ENCODE measurements at regions not wholly inside any gene's neighbourhood (a gene's known extent, or its start where the extent isn't known, plus 50 kb on each side); places are given as distances from the start of the nearest gene placed in this dataset.

DNA sequence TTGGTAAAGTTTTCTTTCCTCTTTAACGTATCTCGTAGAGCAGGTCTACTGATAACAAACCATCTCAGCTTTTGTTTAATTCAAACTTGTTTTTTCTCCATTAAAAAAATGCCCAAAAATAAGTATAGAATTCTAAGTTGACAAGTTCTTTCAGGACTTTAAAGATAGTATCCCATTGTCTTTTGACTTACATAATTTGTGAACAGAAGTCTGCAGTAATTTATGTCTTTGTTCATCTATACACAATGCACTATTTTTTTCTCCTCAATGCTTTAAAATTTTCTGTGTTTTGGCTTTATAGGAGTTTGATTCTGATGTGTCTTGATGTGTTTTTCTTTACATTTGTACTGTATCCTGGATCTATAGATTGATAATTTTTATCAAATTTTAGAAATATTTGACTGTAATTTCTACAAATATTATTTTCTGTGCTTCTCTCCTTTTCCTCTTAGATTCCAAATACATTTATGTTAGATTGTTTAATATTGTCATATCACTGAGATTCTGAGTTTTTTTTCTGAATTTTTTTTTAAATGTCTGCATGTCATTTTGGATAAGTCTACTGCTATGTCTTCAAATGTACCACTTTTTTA, 143.3 kb downstream of the FTCDNL1 start:
- no peak for DNase-seq (ENCODE audit: low read depth)

DNA sequence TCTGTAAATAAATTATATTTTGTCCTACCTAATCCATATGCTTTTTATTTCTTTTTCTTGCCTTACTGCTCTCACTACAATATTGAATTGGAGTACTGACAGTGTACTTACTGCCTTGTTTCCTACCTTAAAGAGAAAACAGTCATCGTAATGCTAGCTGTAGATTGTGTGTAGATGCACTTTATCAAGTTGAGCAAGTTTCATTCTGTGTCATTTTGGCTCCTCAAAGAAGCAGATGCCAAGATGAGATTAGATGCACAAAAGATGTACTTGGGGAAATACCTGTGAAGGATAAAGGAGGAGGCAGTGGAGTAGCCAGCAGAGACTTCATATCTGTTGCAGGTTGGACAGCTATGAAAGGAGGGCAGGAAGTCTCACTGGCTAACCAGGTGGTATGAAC, 145.5 kb downstream of the FTCDNL1 start:
- no peak for DNase-seq (ENCODE audit: low read depth)

DNA sequence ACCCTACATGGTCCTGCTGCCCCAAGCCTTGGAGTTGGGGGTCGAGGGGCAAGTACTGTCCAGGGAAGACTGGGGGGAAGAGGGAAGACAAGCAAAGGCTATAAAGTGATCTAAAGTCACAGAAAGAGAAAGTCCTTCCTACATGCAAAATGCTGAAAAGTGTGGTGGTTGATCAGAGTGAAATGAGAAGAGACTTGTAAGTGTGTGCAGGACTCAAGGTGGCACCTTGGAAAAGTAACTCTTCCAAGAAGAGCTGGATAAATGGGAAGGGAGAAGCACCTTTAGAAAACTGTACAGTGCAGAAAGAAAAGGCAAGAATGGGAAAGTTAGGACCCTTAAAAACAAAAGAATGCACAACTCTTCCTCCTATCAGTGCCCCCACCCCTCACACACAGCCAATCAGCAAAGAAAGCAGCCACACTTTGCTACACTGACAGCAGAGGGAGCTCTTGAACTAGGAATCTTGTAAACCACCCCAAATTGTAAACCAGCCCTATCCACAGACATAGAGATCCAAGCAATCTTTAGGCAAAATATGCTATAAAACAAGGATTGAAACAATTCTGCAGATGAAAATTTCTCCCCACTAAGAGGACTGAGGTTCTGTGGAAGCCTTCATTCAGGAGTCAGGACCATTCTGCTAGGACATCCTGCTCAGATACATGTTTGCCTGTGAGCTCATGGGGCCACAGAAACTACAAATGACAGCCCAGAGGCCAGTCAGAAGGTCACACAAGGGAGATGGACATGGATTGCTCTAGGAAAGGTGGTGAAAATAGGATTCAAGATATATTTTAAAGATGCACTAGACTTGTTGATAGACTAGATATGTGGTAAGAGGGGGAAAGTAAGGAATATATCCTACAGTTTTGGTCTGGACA, 146.4 kb downstream of the FTCDNL1 start:
- peak; percentile 6 for DNase-seq (ENCODE audit: low read depth)

DNA sequence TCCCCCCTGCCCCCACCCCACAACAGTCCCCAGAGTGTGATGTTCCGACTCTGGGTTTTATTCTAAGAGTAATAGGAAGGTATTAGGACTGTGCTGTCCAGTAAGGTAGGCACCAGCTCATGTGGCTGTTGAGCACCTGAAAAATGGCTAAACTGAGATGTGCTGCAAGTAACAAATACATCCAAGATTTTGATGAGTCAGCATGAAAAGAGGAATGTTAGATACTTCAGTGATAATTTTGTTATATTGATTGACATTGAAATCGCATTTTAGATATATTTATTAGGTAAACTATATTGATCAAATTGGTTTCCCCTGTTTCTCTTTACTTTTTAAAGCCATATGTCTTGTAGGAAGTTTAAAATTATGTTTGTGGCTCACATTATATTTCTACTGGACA, 147.8 kb downstream of the FTCDNL1 start:
- DNase-seq (ENCODE audit: low read depth): no peak

DNA sequence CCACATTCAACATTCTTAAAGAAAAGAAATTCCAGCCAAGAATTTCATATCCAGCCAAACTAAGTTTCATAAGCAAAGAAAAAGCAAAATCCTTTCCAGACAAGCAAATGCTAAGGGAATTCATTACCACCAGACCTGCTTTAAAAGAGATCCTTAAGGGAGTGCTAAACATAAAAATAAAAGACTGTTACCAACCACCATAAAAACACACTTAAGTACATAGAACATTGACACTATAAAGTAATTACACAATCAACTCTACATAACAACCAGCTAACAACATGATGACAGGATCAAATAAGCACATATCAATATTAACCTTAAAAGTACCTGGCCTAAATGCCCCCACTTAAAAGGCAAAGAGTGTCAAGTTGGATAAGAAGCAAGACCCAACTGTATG, 153.5 kb downstream of the FTCDNL1 start:
- no peak for DNase-seq (ENCODE audit: low read depth)

DNA sequence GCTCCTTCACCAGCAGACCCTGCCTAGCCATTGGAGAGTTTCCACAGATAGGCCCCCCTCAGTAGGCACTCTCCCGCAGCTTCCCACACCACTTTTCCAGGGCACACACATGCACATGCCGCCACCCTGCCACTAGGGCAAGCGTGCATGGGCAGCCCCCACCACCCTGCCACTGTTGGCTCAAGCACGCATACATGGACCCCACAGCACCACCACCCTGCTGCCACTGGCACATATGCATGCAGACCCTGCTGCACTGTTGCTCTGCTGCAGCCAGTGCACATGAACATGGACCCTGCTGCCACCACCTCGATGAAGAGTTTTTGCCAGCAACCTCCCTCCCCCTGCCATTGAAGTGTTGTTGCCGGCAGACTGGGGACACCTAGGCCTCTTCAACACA, 154.9 kb downstream of the FTCDNL1 start:
- DNase-seq (ENCODE audit: low read depth): no peak

DNA sequence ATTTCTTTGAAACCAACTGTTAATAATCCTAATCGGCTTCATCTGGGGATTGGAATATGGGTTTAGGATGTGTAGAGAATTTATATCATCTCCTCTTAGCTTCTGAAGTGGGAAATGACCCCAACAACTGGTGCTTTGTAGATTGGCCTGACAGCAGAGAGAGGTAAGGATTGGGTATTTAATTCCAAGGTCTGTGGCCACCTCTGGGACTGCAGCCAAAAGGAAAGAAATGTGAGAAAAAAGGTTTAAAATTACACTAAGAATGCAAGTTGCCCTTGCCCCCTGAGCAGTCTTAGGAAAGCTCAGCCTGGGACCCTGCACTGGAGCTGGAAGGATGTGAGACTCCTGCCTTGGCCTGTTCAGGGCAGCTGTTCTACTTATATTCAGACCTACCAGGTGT, 157.1 kb downstream of the FTCDNL1 start:
- no peak for DNase-seq (ENCODE audit: low read depth)

DNA sequence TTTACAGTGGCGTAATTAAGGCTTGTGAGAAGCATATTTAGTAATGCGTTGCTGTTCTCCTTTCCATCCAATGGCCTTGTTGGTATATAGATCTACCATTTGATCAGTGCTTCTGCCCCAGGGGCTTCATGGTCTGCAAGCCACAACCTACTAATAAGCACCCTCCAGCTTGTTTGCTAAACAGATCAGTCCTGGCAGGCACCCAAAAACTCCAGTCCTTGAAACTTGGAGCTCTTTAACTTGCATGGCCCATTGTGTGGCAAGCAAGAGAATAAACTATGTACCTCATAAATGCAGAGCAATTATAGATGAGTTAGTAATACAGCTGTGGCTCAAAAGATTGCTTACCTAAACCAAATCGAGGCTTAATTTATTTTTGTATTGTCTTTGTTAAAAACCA, 158.5 kb downstream of the FTCDNL1 start:
- DNase-seq (ENCODE audit: low read depth): no peak

DNA sequence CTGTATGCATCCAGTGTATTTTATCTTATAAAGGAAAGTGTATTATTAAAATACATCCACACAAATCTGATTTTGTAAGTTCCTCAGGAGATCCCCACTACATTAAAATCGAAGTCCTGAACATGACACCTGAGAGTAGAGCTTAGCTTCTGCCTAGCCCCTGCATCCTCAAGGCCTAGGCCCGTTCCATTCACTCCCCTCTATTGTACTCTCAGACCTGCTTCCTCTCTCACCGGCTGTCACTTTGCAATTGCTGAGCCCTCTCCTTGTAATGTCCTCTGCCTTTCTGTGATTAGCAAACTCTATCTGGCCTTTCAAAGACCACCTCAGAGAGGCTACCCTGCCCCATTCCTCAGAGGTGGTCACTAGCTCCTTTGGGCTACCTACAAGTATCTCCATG, 160.8 kb downstream of the FTCDNL1 start:
- DNase-seq (ENCODE audit: low read depth): no peak

DNA sequence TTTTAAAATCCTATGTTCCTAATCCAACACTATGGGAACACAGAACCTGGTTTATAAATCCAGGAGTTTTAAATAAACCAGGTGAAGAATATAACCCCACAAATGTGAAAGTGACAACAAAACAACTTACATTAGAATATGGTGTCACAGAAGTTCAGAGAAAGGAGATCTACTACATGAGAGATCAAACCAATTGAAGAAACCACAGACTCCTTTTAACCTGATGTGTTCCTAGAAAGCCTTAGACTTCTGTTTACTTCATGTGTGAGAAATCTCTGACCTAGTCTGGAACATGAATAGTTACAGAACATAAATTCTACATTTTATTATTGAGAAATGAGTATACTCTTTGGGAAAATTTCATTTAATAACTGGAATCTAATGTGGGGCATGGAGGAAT, 165.3 kb downstream of the FTCDNL1 start:
- no peak for DNase-seq (ENCODE audit: low read depth)

DNA sequence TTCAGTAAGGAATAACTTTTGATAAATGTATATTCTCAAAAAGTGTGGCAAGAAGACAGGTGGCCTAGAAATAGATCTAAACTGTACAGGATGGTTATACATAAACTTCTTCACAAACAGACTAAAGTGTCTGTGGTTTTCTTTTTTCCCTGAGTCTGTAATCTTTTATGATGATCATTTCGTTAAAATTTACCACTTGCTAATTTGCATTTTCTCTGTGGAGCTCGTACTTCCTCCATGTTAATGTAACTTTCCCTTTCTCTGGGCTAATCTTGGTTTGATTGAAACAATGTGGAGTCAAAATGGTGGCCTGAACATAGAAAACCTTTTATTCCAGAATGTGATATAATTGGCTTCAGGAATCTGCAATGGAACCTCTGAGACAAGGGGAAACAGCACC, 166.2 kb downstream of the FTCDNL1 start:
- DNase-seq (ENCODE audit: low read depth): no peak

DNA sequence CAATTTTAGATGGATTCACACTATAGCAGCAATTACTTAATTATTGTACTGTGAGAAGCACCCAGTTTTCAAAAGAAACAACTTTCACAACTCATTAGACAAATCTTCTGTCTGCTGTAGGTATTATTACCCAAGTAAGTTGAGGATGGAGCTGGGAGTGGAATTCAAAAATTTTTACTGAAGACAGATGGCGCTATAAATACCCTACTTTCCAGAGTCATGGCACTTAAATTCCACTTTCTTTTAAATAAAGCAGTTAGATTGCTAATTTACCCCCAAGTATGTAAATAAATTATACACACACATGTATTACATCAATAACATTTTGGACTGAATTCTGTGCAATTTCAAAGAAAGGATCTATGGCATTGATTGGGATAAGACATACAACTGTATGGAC, 166.8 kb downstream of the FTCDNL1 start:
- DNase-seq (ENCODE audit: low read depth): no peak

DNA sequence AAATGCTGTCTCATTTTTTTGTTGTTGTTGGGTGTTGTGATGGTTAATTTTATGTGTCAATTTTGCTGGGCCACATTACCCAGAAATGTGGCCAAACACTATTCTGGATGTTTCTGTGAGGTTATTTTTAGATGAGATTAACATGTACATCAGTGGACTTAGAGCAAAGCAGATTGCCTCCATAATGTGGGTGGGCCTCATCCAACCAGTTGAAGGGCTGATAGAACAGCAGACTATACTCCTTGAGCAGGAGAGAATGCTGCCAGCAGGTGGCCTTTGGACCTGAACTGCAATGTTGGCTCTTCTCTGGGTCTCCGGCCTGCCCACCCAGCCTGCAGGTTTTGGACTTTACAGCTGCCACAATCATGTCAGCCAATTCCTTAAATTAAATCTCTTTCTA, 169.0 kb downstream of the FTCDNL1 start:
- DNase-seq (ENCODE audit: low read depth): no peak

DNA sequence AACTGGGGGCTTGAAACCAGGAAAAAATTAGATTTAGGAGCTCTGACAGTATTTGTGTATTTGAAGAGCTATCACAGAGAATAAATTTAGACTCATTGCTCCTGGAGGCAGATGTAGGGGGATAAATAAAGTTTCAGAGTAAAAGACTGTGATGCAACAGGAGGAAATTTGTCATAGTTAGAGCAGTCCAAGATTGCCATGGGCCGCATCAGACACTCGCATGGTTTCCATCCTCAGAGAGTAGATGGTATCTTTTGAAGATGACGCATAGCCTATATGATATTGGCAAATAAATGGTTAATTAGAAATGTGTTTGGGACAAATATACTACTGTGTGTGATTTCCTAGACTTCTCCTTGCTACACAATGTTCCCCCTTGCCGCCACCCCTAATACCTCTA, 170.5 kb downstream of the FTCDNL1 start:
- DNase-seq (ENCODE audit: low read depth): no peak

DNA sequence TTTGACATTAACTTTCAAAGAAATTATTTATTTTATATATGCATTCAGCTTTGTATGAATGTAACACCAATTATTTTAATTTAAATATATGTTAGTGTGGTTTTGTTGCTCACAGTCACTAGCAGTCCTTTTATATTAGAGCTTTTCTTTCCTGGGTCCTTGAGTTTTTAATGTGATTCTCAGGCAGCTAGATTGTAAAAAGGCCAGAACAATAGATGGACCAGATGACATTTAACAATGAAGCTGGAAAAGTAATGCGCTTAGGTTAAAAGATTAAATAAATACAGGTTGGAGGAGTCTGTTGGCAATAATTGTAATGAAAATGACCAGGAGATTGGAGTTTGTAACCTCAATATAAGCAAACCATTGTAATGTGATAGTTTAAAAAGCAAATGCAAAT, 171.1 kb downstream of the FTCDNL1 start:
- DNase-seq (ENCODE audit: low read depth): no peak

DNA sequence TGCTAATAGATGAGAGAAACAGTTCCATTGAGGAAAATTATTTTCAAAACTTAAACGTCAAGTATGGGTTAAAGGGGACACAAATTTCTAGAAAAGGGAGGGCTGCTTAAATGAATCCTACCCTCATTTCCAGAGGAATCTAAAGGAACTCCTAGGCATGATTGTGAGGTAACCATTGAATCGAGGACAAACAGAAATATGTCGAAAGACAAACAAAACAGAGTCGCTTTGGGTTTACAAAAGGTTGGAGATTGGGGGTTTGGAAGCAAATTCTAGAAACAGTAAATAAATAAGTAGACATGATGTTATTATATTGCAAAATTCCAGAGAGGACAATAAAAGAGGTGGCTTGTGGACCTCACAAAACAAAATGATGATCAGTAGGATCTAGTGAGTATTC, 173.1 kb downstream of the FTCDNL1 start:
- DNase-seq (ENCODE audit: low read depth): no peak

DNA sequence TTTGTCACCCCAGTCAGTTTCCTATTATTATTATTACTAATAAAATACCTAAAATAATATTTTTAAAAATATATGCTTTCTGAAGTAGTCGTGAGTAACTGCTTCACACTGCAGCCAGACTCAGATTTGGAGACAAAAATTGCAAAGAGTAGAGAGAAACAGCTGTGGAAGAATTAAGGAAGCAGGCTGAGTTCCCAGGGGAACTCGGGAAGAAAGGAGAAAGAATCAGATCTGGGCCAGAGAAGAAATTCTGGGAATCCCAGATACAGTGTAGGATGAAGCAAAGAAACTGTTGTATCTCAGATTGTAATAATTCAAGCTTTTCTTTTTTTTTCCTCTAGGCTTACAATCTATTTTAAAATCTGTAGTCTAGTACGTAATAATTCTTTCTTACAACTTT, 182.3 kb downstream of the FTCDNL1 start:
- no peak for DNase-seq (ENCODE audit: low read depth)

DNA sequence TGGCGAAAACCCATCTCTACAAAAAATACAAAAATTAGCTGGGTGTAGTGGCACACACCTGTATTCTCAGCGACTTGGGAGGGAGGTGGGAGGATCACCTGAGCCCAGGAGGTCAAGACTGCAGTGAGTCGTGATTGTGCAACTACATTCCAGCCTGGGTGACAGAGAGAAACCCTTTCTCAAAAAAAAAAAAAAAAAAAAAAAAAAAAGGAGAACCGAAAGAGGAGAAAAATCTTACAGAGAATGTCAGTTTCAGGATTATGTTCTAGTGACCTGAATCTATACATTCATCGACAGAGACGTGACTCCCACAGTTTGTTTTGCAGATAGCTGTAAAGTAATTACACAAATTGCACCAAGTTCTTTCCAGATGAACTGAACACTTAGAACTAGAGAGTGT, 187.8 kb downstream of the FTCDNL1 start:
- no peak for DNase-seq (ENCODE audit: low read depth)

DNA sequence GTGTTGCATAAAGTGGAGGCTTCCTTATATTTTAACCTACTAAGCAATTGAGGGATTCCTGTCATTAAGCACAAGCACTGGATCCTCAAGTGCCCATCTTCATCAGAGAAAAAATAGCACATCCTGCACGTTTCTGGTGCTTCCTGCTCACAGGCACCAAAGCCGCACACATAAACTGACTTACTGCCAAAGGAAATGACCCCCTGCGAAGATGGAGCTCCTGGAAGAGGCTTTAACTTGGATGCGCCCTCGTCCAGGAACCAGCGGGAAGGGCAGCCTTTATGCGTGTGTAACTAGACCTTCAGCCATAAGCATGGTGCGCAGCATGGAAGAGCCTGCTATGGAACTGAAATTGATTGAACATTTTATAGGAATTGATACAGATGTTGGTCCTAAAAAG, 188.7 kb downstream of the FTCDNL1 start:
- no peak for DNase-seq (ENCODE audit: low read depth)

DNA sequence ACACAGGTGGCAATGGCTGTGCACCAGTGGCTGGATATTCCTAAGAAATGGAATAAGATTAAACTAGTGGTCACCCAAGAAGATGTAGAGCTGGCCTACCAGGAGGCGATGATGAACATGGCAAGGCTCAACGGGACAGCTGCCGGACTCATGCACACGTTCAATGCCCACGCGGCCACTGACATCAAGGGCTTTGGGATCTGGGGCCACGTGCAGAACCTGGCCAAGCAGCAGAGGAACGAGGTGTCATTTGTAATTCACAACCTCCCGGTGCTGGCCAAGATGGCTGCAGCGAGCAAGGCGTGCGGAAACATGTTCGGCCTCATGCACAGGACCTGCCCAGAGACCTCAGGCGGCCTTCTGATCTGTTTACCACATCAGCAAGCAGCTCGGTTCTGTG, 190.8 kb downstream of the FTCDNL1 start:
- DNase-seq (ENCODE audit: low read depth): no peak

DNA sequence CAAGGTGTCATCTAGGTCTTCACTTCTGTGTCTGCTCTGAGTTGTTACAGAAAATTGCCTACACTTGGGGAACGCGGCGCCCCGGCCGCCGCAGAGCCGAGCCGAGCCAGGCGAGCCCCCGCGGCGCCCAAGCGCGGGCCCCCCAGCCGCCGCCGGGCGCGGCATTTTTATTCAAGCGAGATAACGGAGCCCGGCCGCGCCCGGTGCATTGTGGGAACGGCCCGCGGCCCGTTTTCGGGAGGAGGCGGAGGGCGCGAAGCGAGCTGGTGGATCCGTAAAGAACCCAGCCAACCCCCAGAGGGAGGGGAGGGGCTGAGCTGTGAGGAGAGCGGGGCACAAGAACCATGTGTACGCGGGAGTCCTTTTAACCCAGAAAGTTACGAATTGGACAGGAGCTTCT, 191.8 kb downstream of the FTCDNL1 start:
- DNase-seq (ENCODE audit: low read depth): no peak

DNA sequence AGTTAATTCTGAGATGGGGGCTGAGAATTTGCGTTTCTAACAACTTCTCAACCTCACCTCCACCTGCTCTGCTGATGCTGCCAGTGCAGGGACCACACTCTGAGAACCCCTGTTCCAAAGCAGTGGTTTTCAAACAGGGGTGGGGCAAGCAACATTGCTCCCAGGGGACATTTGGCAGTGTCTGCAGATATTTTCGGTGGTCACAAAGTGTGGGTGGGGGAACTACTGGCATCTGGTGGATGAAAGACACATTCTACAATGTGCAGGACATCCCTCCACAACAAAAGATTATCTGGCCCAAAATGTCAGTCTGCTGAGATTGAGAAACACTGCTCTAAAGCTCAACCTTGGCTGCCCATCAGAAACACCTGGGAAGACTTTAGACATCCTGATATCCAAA, 188.7 kb upstream of the SATB2 start:
- no peak for DNase-seq (ENCODE audit: low read depth)

DNA sequence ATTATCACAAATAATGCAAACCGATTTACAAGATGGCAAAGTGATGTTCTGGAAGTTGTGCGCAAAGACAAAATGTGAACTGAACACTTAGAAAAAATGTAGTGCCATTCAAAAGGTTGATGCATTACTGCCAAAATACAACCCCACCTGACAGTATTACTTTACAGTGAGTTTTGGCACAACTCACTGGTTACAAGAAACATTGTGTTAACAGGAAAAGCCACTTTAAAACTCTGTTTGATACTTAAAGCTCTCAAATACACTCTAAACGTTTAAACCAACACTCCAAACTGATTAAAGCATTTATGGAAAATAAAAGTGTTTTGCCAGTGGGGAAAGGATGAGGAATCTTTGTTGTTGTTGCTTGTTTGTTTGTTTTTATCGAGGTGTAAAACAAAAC, 173.4 kb upstream of the SATB2 start:
- DNase-seq (ENCODE audit: low read depth): no peak

DNA sequence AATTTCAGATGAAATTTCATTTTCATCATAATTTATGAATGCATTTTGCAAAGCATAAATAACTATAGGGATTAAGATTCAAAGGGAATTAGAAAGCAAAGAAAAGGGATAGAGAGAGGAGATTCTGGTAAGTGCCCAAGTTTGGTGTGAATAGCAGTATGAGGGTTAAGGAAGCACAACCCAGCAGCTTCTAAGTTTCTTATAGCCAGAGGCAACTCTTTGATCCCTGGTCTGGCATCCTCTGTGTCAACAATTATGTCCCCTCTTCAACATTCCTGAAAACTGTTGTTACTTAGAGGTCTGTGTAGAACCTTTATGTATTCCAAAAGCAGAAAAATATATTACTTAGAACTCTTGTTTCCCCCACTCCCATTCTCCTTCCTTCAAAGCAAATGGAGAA, 171.6 kb upstream of the SATB2 start:
- DNase-seq (ENCODE audit: low read depth): no peak

Data from activated T-cell treated with anti-CD3 and anti-CD28 coated beads for 24 hours (primary cell).